ENCODE measurements at regions not wholly inside any gene's neighbourhood (a gene's known extent, or its start where the extent isn't known, plus 50 kb on each side); places are given as distances from the start of the nearest gene placed in this dataset.
"Not testable (repeated sequence)": the region's sequence is repeated elsewhere in the genome, so short reads cannot be mapped to it uniquely, and the experiment has no call there.

GRCh38 chr1:67482733-67483482 lies 52.7 kb upstream of the SERBP1 start:
- no peak for DNase-seq (ENCODE audit: low read depth)

- DNase-seq (ENCODE audit: low read depth) = no peak
These were observed 54.3 kb upstream of the SERBP1 start for GRCh38 chr1:67484492-67484891.

GRCh38 chr1:67485046-67485811 lies 55.0 kb upstream of the SERBP1 start:
- DNase-seq (ENCODE audit: low read depth) = no peak

- DNase-seq (ENCODE audit: low read depth) = no peak
These were observed 59.4 kb upstream of the SERBP1 start for GRCh38 chr1:67489643-67490042.

GRCh38 chr1:67491280-67491679 lies 61.1 kb upstream of the SERBP1 start:
- no peak for DNase-seq (ENCODE audit: low read depth)

- DNase-seq (ENCODE audit: low read depth) = no peak
These were observed 62.9 kb upstream of the SERBP1 start for GRCh38 chr1:67493148-67493547.

GRCh38 chr1:67495327-67495726 lies 65.1 kb upstream of the SERBP1 start:
- no peak for DNase-seq (ENCODE audit: low read depth)

- no peak for DNase-seq (ENCODE audit: low read depth)
These were observed 66.1 kb upstream of the SERBP1 start for GRCh38 chr1:67496329-67496728.

- peak; percentile 77 for DNase-seq (ENCODE audit: low read depth)
These were observed 70.3 kb upstream of the SERBP1 start for GRCh38 chr1:67500413-67500959.

GRCh38 chr1:67503974-67504373 lies 73.8 kb upstream of the SERBP1 start:
- DNase-seq (ENCODE audit: low read depth) = no peak

GRCh38 chr1:67513392-67514294 lies 83.4 kb upstream of the SERBP1 start:
- not testable (repeated sequence) for DNase-seq (ENCODE audit: low read depth)

GRCh38 chr1:67514300-67514699 lies 84.1 kb upstream of the SERBP1 start:
- no peak for DNase-seq (ENCODE audit: low read depth)

- no peak for DNase-seq (ENCODE audit: low read depth)
These were observed 84.6 kb upstream of the SERBP1 start for GRCh38 chr1:67514786-67515185.

- no peak for DNase-seq (ENCODE audit: low read depth)
These were observed 85.3 kb upstream of the SERBP1 start for GRCh38 chr1:67515324-67516080.

- no peak for DNase-seq (ENCODE audit: low read depth)
These were observed 86.8 kb upstream of the SERBP1 start for GRCh38 chr1:67517046-67517445.

- no peak for DNase-seq (ENCODE audit: low read depth)
These were observed 91.8 kb upstream of the SERBP1 start for GRCh38 chr1:67522001-67522441.

GRCh38 chr1:67522793-67523192 lies 92.6 kb upstream of the SERBP1 start:
- no peak for DNase-seq (ENCODE audit: low read depth)

GRCh38 chr1:67524143-67525052 lies 94.2 kb upstream of the SERBP1 start:
- DNase-seq (ENCODE audit: low read depth) = no peak

- DNase-seq (ENCODE audit: low read depth) = no peak
These were observed 95.0 kb upstream of the SERBP1 start for GRCh38 chr1:67525053-67525760.

- DNase-seq (ENCODE audit: low read depth) = no peak
These were observed 97.9 kb upstream of the SERBP1 start for GRCh38 chr1:67528141-67528540.

All from activated T-cell treated with anti-CD3 and anti-CD28 coated beads for 1 hour (primary cell).